ENCODE measurements at regions not wholly inside any gene's neighbourhood (a gene's known extent, or its start where the extent isn't known, plus 50 kb on each side); places are given as distances from the start of the nearest gene placed in this dataset.

GRCh38 chr2:8153258-8153718 is 528.6 kb upstream of the ID2 start:
- TF ChIP-seq CREB1 (IDR thresholded peaks at IDR 0.05; ENCODE audit: low read depth) (no peak), TCF12 (IDR thresholded peaks at IDR 0.05; ENCODE audit: low read depth) (no peak), TAF1 (IDR thresholded peaks at IDR 0.05; ENCODE audit: low read depth) (no peak), REST (IDR thresholded peaks at IDR 0.05; ENCODE audit: low read depth) (no peak), ZBTB7A (IDR thresholded peaks at IDR 0.05; ENCODE audit: low read depth) (no peak), EP300 (IDR thresholded peaks at IDR 0.05; ENCODE audit: borderline replicate concordance) (no peak), MAX (IDR thresholded peaks at IDR 0.05) (no peak), YY1 (IDR thresholded peaks at IDR 0.05; ENCODE audit: low read depth) (no peak), FOXM1 (IDR thresholded peaks at IDR 0.05; ENCODE audit: borderline replicate concordance, low read depth) (no peak), TEAD4 (IDR thresholded peaks at IDR 0.05) (no peak), CEBPB (IDR thresholded peaks at IDR 0.05) (no peak)
